ENCODE measurements at regions not wholly inside any gene's neighbourhood (a gene's known extent, or its start where the extent isn't known, plus 50 kb on each side); places are given as distances from the start of the nearest gene placed in this dataset.

DNA sequence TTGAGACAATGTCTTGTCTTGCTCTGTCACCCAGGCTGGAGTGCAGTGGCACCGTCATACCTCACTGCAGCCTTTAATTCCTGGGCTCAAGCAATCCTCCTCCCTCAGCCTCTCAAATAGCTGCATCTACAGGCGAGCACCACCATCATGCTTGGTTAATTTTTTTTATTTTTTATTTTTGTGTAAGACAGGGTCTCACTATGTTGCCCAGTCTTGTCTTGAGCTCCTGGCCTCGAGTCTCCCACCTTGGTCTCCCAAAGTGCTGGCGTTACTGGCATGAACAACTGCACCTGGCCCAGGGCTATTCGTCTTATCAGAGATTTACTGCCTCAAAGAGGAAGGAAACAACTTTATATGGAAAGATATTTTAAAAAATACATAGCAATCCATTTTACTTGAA, 102.8 kb upstream of the NUPR2 start:
- TF ChIP-seq REST (IDR thresholded peaks at IDR 0.05; ENCODE audit: unreplicated experiment) = no peak
- TF ChIP-seq ZNF114 (CRISPR knock-in tag; IDR thresholded peaks at IDR 0.05) = no peak
- TF ChIP-seq, protein P1, sequence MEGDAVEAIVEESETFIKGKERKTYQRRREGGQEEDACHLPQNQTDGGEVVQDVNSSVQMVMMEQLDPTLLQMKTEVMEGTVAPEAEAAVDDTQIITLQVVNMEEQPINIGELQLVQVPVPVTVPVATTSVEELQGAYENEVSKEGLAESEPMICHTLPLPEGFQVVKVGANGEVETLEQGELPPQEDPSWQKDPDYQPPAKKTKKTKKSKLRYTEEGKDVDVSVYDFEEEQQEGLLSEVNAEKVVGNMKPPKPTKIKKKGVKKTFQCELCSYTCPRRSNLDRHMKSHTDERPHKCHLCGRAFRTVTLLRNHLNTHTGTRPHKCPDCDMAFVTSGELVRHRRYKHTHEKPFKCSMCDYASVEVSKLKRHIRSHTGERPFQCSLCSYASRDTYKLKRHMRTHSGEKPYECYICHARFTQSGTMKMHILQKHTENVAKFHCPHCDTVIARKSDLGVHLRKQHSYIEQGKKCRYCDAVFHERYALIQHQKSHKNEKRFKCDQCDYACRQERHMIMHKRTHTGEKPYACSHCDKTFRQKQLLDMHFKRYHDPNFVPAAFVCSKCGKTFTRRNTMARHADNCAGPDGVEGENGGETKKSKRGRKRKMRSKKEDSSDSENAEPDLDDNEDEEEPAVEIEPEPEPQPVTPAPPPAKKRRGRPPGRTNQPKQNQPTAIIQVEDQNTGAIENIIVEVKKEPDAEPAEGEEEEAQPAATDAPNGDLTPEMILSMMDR (conservative IDR thresholded peaks at IDR 0.05; ENCODE audit: low read depth in 2 of 2) = no peak
- no peak for TF ChIP-seq POLR2AphosphoS5 (IDR thresholded peaks at IDR 0.05; ENCODE audit: low read depth)
- TF ChIP-seq EZH2phosphoT487 (IDR thresholded peaks at IDR 0.05; ENCODE audit: unreplicated experiment) = no peak
- TF ChIP-seq CREB1 (CRISPR knock-in tag; IDR thresholded peaks at IDR 0.05; ENCODE audit: low read depth) = no peak
- no peak for TF ChIP-seq NANOG (IDR thresholded peaks at IDR 0.05; ENCODE audit: borderline replicate concordance)
- TF ChIP-seq, protein P2, sequence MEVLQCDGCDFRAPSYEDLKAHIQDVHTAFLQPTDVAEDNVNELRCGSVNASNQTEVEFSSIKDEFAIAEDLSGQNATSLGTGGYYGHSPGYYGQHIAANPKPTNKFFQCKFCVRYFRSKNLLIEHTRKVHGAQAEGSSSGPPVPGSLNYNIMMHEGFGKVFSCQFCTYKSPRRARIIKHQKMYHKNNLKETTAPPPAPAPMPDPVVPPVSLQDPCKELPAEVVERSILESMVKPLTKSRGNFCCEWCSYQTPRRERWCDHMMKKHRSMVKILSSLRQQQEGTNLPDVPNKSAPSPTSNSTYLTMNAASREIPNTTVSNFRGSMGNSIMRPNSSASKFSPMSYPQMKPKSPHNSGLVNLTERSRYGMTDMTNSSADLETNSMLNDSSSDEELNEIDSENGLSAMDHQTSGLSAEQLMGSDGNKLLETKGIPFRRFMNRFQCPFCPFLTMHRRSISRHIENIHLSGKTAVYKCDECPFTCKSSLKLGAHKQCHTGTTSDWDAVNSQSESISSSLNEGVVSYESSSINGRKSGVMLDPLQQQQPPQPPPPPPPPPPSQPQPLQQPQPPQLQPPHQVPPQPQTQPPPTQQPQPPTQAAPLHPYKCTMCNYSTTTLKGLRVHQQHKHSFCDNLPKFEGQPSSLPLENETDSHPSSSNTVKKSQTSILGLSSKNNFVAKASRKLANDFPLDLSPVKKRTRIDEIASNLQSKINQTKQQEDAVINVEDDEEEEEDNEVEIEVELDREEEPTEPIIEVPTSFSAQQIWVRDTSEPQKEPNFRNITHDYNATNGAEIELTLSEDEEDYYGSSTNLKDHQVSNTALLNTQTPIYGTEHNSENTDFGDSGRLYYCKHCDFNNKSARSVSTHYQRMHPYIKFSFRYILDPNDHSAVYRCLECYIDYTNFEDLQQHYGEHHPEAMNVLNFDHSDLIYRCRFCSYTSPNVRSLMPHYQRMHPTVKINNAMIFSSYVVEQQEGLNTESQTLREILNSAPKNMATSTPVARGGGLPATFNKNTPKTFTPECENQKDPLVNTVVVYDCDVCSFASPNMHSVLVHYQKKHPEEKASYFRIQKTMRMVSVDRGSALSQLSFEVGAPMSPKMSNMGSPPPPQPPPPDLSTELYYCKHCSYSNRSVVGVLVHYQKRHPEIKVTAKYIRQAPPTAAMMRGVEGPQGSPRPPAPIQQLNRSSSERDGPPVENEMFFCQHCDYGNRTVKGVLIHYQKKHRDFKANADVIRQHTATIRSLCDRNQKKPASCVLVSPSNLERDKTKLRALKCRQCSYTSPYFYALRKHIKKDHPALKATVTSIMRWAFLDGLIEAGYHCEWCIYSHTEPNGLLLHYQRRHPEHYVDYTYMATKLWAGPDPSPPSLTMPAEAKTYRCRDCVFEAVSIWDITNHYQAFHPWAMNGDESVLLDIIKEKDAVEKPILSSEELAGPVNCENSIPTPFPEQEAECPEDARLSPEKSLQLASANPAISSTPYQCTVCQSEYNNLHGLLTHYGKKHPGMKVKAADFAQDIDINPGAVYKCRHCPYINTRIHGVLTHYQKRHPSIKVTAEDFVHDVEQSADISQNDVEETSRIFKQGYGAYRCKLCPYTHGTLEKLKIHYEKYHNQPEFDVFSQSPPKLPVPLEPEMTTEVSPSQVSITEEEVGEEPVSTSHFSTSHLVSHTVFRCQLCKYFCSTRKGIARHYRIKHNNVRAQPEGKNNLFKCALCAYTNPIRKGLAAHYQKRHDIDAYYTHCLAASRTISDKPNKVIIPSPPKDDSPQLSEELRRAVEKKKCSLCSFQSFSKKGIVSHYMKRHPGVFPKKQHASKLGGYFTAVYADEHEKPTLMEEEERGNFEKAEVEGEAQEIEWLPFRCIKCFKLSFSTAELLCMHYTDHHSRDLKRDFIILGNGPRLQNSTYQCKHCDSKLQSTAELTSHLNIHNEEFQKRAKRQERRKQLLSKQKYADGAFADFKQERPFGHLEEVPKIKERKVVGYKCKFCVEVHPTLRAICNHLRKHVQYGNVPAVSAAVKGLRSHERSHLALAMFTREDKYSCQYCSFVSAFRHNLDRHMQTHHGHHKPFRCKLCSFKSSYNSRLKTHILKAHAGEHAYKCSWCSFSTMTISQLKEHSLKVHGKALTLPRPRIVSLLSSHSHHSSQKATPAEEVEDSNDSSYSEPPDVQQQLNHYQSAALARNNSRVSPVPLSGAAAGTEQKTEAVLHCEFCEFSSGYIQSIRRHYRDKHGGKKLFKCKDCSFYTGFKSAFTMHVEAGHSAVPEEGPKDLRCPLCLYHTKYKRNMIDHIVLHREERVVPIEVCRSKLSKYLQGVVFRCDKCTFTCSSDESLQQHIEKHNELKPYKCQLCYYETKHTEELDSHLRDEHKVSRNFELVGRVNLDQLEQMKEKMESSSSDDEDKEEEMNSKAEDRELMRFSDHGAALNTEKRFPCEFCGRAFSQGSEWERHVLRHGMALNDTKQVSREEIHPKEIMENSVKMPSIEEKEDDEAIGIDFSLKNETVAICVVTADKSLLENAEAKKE (CRISPR knock-in tag; IDR thresholded peaks at IDR 0.05) = no peak
- TF ChIP-seq, protein P3, sequence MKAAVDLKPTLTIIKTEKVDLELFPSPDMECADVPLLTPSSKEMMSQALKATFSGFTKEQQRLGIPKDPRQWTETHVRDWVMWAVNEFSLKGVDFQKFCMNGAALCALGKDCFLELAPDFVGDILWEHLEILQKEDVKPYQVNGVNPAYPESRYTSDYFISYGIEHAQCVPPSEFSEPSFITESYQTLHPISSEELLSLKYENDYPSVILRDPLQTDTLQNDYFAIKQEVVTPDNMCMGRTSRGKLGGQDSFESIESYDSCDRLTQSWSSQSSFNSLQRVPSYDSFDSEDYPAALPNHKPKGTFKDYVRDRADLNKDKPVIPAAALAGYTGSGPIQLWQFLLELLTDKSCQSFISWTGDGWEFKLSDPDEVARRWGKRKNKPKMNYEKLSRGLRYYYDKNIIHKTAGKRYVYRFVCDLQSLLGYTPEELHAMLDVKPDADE (IDR thresholded peaks at IDR 0.05) = no peak
- no peak for TF ChIP-seq STAT1 (IDR thresholded peaks at IDR 0.05; ENCODE audit: unreplicated experiment)
- no peak for TF ChIP-seq EZH2 (IDR thresholded peaks at IDR 0.05; ENCODE audit: low read depth, unreplicated experiment)
- TF ChIP-seq ZNF331 (CRISPR knock-in tag; IDR thresholded peaks at IDR 0.05; ENCODE audit: low read depth) = no peak
- no peaks in the 10 kb centered on the region; the same call in 1 of the 2 replicates for H3K36me3 ChIP-seq (ENCODE audit: insufficient read depth)
- H3K36me3 Mint-ChIP-seq (ENCODE audit: low read depth) = peaks cover 37% of the 10 kb centered on the region

More for the DNA sequence above, 102.8 kb upstream of the NUPR2 start:
- H3K27me3 ChIP-seq (ENCODE audit: insufficient read depth) = no peaks in the 10 kb centered on the region
- DNase-seq (ENCODE audit: low spot score) (no peak), ATAC-seq (no peak)
- H2AFZ ChIP-seq = no peak overlapping the region
- Mint-ChIP-seq H3K4me1 (no peaks in the 10 kb centered on the region), H3K27me3 (ENCODE audit: insufficient read depth, low read depth, poor library complexity) (no peaks in the 10 kb centered on the region), H3K27ac (no peak overlapping the region), H3K9me3 (peaks cover 97% of the 10 kb centered on the region), H3K4me3 (no peak overlapping the region)
- no peaks in the 10 kb centered on the region for H3K4me1 ChIP-seq (ENCODE audit: insufficient read depth)
- H3K4me2 ChIP-seq = no peak overlapping the region
- no peak overlapping the region for H3K4me3 ChIP-seq
- H3F3A ChIP-seq (replicated peaks; ENCODE audit: low read depth) = no peaks in the 10 kb centered on the region
- no peaks in the 10 kb centered on the region for H3K79me2 ChIP-seq (replicated peaks; ENCODE audit: insufficient read depth)
- no peak overlapping the region for H3K27ac ChIP-seq (ENCODE audit: low read depth)
- no peaks in the 10 kb centered on the region for H4K20me1 ChIP-seq (replicated peaks; ENCODE audit: insufficient read depth)
- H3K9me2 ChIP-seq (ENCODE audit: insufficient read depth) = no peaks in the 10 kb centered on the region
